ENCODE measurements at regions not wholly inside any gene's neighbourhood (a gene's known extent, or its start where the extent isn't known, plus 50 kb on each side); places are given as distances from the start of the nearest gene placed in this dataset.

DNA sequence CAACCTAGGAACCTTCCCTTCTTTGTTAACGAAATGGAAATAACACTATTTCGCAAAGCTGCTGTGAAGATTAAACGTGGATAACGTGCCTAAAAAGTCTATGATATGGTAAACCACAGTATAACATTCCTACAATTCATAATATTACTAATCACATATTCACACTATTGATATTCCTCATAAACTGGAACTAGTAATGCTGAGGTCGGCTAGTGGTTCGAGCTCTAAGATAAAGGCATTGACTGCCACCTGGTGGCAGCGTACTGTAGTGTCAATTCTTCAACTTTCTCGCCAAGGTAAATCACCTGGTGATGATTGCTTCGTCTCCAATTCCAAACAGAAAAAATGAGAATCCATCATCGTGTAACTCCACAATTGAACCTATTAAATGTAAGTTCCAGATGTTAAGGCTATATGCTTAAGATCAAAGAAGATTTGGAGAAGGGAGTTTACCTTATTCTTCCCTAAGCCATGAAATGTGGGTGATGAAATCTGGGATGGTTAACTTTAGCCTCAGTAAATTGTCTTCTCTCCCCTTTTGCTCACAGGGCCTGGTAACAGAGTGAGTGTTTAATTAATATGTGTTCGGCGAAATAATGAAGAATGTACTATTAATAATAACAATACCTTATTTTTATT lies 197.5 kb upstream of the TMEM132C start:
- Histone ChIP-seq H3K36me3 (ENCODE audit: insufficient read depth, low read length) (no peaks in the 10 kb centered on the region), H3K27ac (ENCODE audit: low read depth, low read length) (no peak overlapping the region), H3K79me2 (ENCODE audit: insufficient read depth, low read length) (no peaks in the 10 kb centered on the region), H3K4me2 (ENCODE audit: insufficient read depth, low read length) (no peak overlapping the region), H2AFZ (ENCODE audit: low read length) (no peak overlapping the region), H3K27me3 (ENCODE audit: insufficient read depth, low read length) (no peaks in the 10 kb centered on the region), H3K4me1 (ENCODE audit: insufficient read depth, low read length) (no peaks in the 10 kb centered on the region), H3K4me3 (ENCODE audit: insufficient read depth, low read length) (no peak overlapping the region), H3K9me3 (ENCODE audit: low read depth, low read length) (no peaks in the 10 kb centered on the region), H4K20me1 (ENCODE audit: insufficient read depth, low read length) (no peaks in the 10 kb centered on the region)
- TF ChIP-seq, protein P1, sequence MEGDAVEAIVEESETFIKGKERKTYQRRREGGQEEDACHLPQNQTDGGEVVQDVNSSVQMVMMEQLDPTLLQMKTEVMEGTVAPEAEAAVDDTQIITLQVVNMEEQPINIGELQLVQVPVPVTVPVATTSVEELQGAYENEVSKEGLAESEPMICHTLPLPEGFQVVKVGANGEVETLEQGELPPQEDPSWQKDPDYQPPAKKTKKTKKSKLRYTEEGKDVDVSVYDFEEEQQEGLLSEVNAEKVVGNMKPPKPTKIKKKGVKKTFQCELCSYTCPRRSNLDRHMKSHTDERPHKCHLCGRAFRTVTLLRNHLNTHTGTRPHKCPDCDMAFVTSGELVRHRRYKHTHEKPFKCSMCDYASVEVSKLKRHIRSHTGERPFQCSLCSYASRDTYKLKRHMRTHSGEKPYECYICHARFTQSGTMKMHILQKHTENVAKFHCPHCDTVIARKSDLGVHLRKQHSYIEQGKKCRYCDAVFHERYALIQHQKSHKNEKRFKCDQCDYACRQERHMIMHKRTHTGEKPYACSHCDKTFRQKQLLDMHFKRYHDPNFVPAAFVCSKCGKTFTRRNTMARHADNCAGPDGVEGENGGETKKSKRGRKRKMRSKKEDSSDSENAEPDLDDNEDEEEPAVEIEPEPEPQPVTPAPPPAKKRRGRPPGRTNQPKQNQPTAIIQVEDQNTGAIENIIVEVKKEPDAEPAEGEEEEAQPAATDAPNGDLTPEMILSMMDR (IDR thresholded peaks at IDR 0.05; ENCODE audit: extremely low read depth, low read depth, low read length), result peak; percentile 74
- peak; percentile 72 for DNase-seq (ENCODE audit: insufficient read length, low spot score, missing footprints)

DNA sequence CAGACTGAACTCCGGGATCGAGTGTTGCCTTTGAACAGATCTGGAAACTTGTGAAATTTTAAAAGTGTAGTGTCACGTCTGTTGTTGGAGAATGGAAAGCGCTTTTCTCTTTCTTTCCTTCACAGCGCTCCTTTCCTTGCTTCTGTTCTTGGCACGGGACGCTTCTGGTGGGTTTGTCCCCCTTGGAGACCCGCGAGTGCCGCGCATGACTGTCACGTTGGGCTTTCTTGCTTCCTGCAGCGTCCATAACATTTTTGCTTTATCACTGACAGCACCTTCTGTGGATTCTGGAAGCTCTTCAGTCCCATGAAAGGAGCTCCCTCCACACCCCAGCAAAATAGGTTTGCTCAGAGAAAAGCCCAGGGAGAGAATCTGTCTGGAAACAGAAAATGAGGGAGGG lies 193.0 kb upstream of the TMEM132C start:
- no peaks in the 10 kb centered on the region for H3K36me3 ChIP-seq (ENCODE audit: insufficient read depth, low read length)
- TF ChIP-seq, protein P1 (IDR thresholded peaks at IDR 0.05; ENCODE audit: extremely low read depth, low read depth, low read length), result no peak
- H3K4me2 ChIP-seq (ENCODE audit: insufficient read depth, low read length), result no peak overlapping the region
- H2AFZ ChIP-seq (ENCODE audit: low read length), result no peak overlapping the region
- no peak for DNase-seq (ENCODE audit: insufficient read length, low spot score, missing footprints)
- H4K20me1 ChIP-seq (ENCODE audit: insufficient read depth, low read length), result no peaks in the 10 kb centered on the region
- no peak overlapping the region for H3K27ac ChIP-seq (ENCODE audit: low read depth, low read length)
- H3K4me3 ChIP-seq (ENCODE audit: insufficient read depth, low read length), result no peak overlapping the region
- H3K9me3 ChIP-seq (ENCODE audit: low read depth, low read length), result no peaks in the 10 kb centered on the region
- no peaks in the 10 kb centered on the region for H3K79me2 ChIP-seq (ENCODE audit: insufficient read depth, low read length)
- no peaks in the 10 kb centered on the region for H3K27me3 ChIP-seq (ENCODE audit: insufficient read depth, low read length)
- no peaks in the 10 kb centered on the region for H3K4me1 ChIP-seq (ENCODE audit: insufficient read depth, low read length)

DNA sequence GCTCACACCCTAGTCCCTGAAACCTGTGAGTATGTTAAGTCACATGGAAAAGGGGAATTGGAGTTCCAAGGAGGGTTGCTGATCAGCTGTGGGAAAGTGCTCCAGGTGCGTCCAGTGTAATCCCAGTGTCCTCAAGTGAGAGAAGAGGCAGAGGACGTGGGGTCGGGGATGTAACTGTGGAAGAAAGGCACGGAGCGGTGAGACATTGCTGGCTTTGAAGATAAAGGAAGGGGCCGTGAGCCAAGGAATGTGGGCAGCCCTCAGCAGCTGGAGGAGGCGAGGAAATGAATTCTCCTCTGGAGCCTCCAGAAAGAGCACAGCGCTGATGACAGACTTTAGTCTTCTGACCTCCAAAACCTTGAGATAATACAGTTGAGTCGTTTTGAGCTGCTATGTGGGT lies 191.6 kb upstream of the TMEM132C start:
- no peak overlapping the region for H3K4me3 ChIP-seq (ENCODE audit: insufficient read depth, low read length)
- H3K27me3 ChIP-seq (ENCODE audit: insufficient read depth, low read length), result no peaks in the 10 kb centered on the region
- H2AFZ ChIP-seq (ENCODE audit: low read length), result no peak overlapping the region
- H3K4me1 ChIP-seq (ENCODE audit: insufficient read depth, low read length), result no peaks in the 10 kb centered on the region
- DNase-seq (ENCODE audit: insufficient read length, low spot score, missing footprints), result no peak
- no peaks in the 10 kb centered on the region for H3K36me3 ChIP-seq (ENCODE audit: insufficient read depth, low read length)
- H3K27ac ChIP-seq (ENCODE audit: low read depth, low read length), result no peak overlapping the region
- TF ChIP-seq, protein P1 (IDR thresholded peaks at IDR 0.05; ENCODE audit: extremely low read depth, low read depth, low read length), result no peak
- H3K79me2 ChIP-seq (ENCODE audit: insufficient read depth, low read length), result no peaks in the 10 kb centered on the region
- H3K4me2 ChIP-seq (ENCODE audit: insufficient read depth, low read length), result no peak overlapping the region
- H3K9me3 ChIP-seq (ENCODE audit: low read depth, low read length), result no peaks in the 10 kb centered on the region
- H4K20me1 ChIP-seq (ENCODE audit: insufficient read depth, low read length), result no peaks in the 10 kb centered on the region

DNA sequence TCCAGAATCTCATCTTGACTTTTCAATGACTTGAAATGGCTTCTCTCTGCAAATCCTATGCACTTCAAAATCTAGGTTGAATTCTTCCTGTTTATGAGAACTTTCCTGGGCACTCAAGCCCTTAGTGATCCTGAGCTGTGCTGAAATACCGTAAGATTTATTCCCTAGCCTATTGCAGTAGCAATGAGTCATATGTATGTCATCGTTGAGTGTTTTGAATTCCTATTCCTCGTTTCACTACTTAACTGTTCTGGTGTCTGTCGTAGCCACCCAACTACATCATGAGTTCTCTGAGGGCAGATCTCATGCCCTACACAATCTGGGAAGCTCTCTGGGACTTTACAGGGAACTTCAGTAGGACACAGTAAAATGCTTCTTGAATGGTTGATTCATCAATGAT lies 190.8 kb upstream of the TMEM132C start:
- Histone ChIP-seq H3K79me2 (ENCODE audit: insufficient read depth, low read length) (no peaks in the 10 kb centered on the region), H3K4me1 (ENCODE audit: insufficient read depth, low read length) (no peaks in the 10 kb centered on the region), H4K20me1 (ENCODE audit: insufficient read depth, low read length) (no peaks in the 10 kb centered on the region), H3K9me3 (ENCODE audit: low read depth, low read length) (no peaks in the 10 kb centered on the region), H3K4me2 (ENCODE audit: insufficient read depth, low read length) (no peak overlapping the region), H3K27ac (ENCODE audit: low read depth, low read length) (no peak overlapping the region), H3K4me3 (ENCODE audit: insufficient read depth, low read length) (no peak overlapping the region), H3K27me3 (ENCODE audit: insufficient read depth, low read length) (no peaks in the 10 kb centered on the region), H3K36me3 (ENCODE audit: insufficient read depth, low read length) (no peaks in the 10 kb centered on the region), H2AFZ (ENCODE audit: low read length) (no peak overlapping the region)
- TF ChIP-seq, protein P1 (IDR thresholded peaks at IDR 0.05; ENCODE audit: extremely low read depth, low read depth, low read length), result no peak
- DNase-seq (ENCODE audit: insufficient read length, low spot score, missing footprints), result peak; percentile 79
